SJCRH30 (cell line): ENCODE measurements at regions not wholly inside any gene's neighbourhood (a gene's known extent, or its start where the extent isn't known, plus 50 kb on each side); places are given as distances from the start of the nearest gene placed in this dataset.

Experiments
- DNase-seq, 2 experiments: peaks; one replicate each; pipeline ENCODE4 v3.0.0-alpha.2; 2015 to 2020
- H3K27ac ChIP-seq: fragments of 250-450 bp; sonication (Bioruptor Pico); 2 replicates; pipeline ENCODE4 v1.5.1; 2020; ENCODE audit warnings: mild to moderate bottlenecking, moderate library complexity
- H3K27me3 ChIP-seq: fragments of 250-450 bp; sonication (Bioruptor Pico); 2 replicates; pipeline ENCODE4 v1.5.1; 2020; ENCODE audit warnings: mild to moderate bottlenecking, moderate library complexity
- H3K36me3 ChIP-seq: fragments of 250-450 bp; sonication (Bioruptor Pico); 2 replicates; pipeline ENCODE4 v1.5.1; 2020; ENCODE audit warnings: mild to moderate bottlenecking, moderate library complexity
- H3K4me1 ChIP-seq: fragments of 250-450 bp; sonication (Bioruptor Pico); 2 replicates; pipeline ENCODE4 v1.5.1; 2020; ENCODE audit warnings: mild to moderate bottlenecking, moderate library complexity
- H3K4me3 ChIP-seq: fragments of 250-450 bp; sonication (Bioruptor Pico); 2 replicates; pipeline ENCODE4 v1.5.1; 2020; ENCODE audit warnings: mild to moderate bottlenecking, moderate library complexity
- H3K9me3 ChIP-seq: fragments of 250-450 bp; sonication (Bioruptor Pico); replicated peaks from 2 replicates; pipeline ENCODE4 v1.5.1; 2020; ENCODE audit warnings: mild to moderate bottlenecking, moderate library complexity

DNA sequence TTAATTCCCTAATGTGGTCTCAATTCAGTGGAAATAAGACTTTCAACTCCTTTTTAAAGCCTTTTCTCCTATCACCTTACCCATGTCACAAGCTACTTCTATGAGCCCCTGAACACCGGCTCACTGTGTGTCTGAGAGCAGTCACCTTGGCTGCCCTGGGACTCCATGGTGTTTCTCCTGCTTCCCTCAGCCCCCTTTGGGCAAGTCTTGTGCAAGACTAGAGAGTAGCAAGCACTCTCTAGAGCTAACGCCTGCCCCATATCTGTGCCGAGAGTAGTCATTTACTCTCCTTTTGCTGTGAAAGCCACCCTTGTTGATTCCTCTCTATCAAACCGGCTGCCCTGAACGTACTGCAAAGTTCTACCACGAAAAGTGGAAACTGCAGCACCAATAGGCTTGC lies 77.9 kb upstream of the DAB2 start:
- Histone ChIP-seq H3K27me3 (no peaks in the 10 kb centered on the region), H3K27ac (no peak overlapping the region), H3K9me3 (no peaks in the 10 kb centered on the region), H3K4me1 (peaks cover 29% of the 10 kb centered on the region), H3K4me3 (no peak overlapping the region), H3K36me3 (no peaks in the 10 kb centered on the region)
- DNase-seq = no peak

DNA sequence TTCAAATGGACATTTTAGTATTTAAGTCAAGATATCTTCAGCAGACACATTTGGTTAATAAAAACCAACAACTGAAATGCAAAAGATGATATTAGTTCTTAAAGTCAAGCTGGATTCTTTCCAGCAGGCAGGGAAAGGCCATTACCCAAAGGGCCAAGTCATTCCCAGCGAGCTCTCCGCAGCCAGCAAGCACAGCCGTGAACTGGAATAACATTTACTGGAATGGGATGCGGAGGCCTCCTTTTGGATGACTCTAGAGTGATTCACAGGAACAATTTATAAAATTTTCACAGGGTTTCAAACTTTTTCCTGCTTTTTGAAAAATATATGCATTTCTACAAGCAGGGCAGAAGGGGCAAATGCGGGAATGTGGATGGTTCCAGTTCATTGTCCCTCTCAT lies 76.6 kb upstream of the DAB2 start:
- no peak for DNase-seq

DNA sequence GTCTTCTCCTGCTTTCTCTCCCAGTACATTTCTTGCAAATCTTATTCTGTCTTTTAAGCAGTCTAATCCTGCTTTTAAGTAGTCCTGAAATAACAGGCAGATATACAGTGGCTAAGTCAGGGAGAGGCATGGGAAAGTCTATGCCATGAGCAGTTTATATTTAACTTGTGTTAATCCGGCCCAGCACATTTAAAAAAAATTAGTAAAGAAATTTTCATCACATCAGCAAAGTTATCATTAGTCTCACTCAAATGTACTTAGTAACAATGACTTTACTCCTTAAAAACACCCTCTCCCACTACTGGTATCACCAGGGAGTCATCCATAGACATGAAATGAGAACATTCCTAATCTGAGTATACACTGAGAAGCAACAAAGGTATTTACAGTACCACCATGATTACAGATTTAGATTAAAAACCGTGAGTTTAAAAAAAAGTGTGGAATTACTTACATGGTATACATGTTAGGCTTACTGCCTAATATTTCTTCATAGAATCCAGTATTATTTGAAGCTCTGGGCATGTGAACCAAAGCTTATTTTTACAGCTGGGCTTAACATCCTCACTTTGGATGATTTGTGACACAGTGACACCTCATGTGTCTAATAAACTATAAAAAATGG lies 75.9 kb upstream of the DAB2 start:
- peaks cover 21% of the 10 kb centered on the region for H3K4me1 ChIP-seq
- DNase-seq = no peak
- H3K27me3 ChIP-seq = no peaks in the 10 kb centered on the region
- H3K36me3 ChIP-seq = no peaks in the 10 kb centered on the region
- H3K4me3 ChIP-seq = no peak overlapping the region
- H3K27ac ChIP-seq = no peak overlapping the region
- no peaks in the 10 kb centered on the region for H3K9me3 ChIP-seq

More for the DNA sequence above, 76.6 kb upstream of the DAB2 start:
- Histone ChIP-seq H3K27me3 (no peaks in the 10 kb centered on the region), H3K36me3 (no peaks in the 10 kb centered on the region), H3K9me3 (no peaks in the 10 kb centered on the region), H3K4me3 (no peak overlapping the region), H3K4me1 (peaks cover 24% of the 10 kb centered on the region), H3K27ac (peak overlapping the region; percentile 1; the same call in 1 of the 2 replicates)

DNA sequence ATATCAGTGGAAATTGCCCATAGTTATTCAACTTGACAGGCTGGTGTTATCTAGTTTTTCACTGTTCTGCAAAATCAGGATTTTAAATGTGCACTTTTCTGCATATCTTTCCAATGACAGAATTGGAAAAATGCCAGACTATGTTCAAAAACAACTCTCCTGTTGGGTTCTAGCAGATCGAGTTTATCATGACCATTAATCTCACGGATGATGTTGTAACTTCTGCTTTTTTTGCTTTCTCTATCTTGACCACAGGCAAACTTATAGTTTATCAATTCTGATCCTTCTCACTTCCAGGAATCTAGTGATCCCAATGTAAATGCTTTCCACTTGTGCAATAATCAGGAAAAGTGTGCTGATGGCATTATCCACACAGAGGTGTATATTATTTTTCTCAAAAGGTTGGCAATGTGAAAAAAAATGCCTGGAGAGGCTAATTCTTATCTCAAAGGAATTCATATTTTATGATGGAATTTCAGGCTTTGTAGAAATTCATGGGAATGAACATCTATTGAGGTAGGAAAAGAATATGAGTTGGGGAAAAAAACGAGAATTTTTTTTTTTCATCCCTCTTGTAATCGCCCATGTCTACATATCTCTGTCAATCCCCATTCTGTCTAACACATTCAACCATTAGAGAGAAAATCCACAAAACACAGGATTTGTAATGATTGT lies 73.6 kb upstream of the DAB2 start:
- no peak overlapping the region for H3K27ac ChIP-seq
- H3K4me1 ChIP-seq = peaks cover 21% of the 10 kb centered on the region
- H3K36me3 ChIP-seq = no peaks in the 10 kb centered on the region
- DNase-seq = no peak
- H3K4me3 ChIP-seq = no peak overlapping the region
- H3K9me3 ChIP-seq = no peaks in the 10 kb centered on the region
- no peaks in the 10 kb centered on the region for H3K27me3 ChIP-seq

DNA sequence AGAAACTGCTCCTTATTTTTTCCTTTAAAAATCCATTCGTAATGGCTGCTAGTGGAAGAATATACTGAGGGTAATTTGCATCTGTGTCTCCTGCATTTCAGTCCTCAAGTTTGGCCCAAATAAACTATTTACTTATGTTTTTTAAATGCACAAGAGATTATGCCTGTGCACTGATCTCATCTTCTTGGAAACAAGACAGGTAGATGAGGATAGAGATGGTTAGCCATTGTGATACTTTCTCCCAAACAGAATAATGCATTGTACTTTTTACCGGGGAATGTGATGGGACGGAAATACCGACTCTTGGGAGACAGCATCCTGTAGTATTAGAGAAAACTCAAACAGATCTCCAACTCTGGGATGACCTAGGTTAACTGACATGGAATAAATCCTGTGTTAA lies 72.5 kb upstream of the DAB2 start:
- Histone ChIP-seq H3K27me3 (no peaks in the 10 kb centered on the region), H3K9me3 (no peaks in the 10 kb centered on the region)

DNA sequence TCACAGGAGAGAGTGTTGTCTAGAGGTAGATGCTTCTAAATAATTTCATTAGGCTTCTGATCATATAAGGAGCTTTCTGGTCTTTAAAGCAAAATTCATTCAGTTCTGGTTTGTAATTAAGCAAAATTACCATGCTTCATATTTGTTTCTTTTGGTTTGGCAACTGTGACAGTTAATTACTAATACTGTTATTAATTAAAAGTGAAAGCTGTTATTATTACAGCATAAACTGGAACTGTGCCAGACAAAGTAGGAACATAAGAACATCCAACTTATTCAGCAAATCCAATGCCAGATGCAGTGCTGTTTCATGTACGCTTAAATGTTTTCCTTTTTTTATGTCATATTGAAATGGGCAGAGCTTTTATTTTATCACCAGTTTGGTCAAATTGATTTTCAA lies 70.4 kb upstream of the DAB2 start:
- Histone ChIP-seq H3K4me1 (peaks cover 7% of the 10 kb centered on the region), H3K9me3 (0 out of 2 replicates have a peak, but pooled peaks cover 6% of the 10 kb centered on the region), H3K36me3 (no peaks in the 10 kb centered on the region), H3K27ac (no peak overlapping the region), H3K27me3 (no peaks in the 10 kb centered on the region), H3K4me3 (no peak overlapping the region)
- no peak for DNase-seq

More for the DNA sequence above, 72.5 kb upstream of the DAB2 start:
- DNase-seq = no peak
- H3K4me3 ChIP-seq = no peak overlapping the region
- no peak overlapping the region for H3K27ac ChIP-seq
- H3K4me1 ChIP-seq = peaks cover 15% of the 10 kb centered on the region
- H3K36me3 ChIP-seq = no peaks in the 10 kb centered on the region

DNA sequence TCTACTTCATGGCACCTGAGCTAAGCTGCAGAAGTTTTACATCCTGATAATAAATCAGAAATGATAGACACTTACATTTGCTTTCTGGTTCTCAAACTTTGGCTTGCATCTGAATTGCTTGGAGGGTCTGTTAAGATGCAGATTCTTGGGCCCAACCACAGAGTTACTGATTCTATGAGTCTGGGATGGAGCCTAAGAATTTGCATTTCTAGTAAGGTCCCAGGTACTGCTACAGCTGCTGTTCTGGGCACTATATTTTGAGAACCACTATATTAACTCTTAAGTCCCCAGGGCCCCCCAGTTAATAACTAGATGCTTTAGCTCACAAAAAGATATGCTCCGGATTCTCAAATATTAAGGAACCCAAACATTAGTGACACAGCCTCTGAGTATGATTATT lies 69.8 kb upstream of the DAB2 start:
- 0 out of 2 replicates have a peak, but pooled peaks cover 9% of the 10 kb centered on the region for H3K9me3 ChIP-seq
- H3K36me3 ChIP-seq = no peaks in the 10 kb centered on the region
- H3K27me3 ChIP-seq = no peaks in the 10 kb centered on the region
- no peak for DNase-seq
- peaks cover 7% of the 10 kb centered on the region for H3K4me1 ChIP-seq
- no peak overlapping the region for H3K4me3 ChIP-seq
- H3K27ac ChIP-seq = no peak overlapping the region

DNA sequence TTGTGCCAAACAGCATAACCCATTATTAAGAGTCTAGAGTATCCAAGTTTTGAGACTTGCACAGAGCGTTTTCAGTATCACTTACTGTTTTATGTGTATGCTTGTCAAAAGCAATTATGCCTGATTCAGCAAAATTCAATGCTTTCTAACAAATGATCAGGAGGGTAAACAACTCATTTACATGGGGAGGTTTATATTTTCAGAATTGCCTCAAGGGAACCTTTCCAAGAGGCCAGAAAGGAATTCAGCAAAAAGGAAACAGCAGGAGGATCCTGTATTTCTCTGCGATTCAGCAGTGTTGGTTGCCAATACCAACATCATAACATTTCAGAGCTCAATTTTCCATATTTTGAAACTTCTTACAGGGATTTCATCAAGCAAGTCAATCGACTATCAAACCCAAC lies 69.3 kb upstream of the DAB2 start:
- no peaks in the 10 kb centered on the region for H3K36me3 ChIP-seq
- no peaks in the 10 kb centered on the region for H3K27me3 ChIP-seq
- H3K4me3 ChIP-seq = no peak overlapping the region
- DNase-seq = no peak
- no peak overlapping the region for H3K27ac ChIP-seq
- H3K4me1 ChIP-seq = peaks cover 7% of the 10 kb centered on the region
- H3K9me3 ChIP-seq = 0 out of 2 replicates have a peak, but pooled peaks cover 9% of the 10 kb centered on the region

DNA sequence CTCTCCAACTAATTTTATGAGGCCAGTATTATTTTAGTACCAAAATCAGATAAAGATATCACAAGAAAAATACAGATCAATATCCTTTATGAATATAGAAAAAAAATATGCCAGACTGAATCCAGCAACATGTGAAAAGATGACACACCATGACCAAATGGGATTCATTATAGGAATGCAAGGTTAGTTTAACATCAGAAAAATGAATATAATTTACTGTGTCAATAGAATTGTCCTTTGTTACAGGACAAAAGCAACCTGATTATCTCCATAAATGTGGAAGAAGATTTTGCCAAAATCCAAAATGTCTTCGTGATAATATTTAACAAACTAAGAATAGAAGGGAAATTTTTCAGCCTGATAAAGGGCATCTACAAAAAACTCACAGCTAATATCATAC lies 66.4 kb upstream of the DAB2 start:
- no peaks in the 10 kb centered on the region for H3K36me3 ChIP-seq
- no peak for DNase-seq

DNA sequence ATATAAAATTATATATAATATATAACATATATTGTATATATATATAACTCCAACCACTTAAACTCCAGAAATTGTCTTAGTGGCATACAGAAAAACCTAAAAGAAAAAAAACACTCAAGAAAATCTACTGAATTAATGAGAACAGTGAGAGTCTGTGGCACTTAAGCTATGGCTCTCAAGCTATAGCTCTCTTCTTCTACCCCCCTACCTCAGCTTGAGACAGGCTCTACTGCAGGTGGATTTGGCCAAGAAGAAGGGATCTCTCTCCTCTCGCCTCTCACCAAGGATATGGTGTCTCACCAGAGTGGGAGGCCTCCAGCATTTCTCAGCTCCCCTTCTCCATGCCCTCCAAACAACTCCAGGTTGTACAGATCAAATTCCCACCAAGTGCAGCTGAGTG lies 64.5 kb upstream of the DAB2 start:
- Histone ChIP-seq H3K9me3 (0 out of 2 replicates have a peak, but pooled peaks cover 9% of the 10 kb centered on the region), H3K27ac (no peak overlapping the region), H3K4me1 (no peaks in the 10 kb centered on the region), H3K36me3 (no peaks in the 10 kb centered on the region), H3K4me3 (no peak overlapping the region), H3K27me3 (no peaks in the 10 kb centered on the region)
- no peak for DNase-seq

More for the DNA sequence above, 66.4 kb upstream of the DAB2 start:
- Histone ChIP-seq H3K27me3 (no peaks in the 10 kb centered on the region), H3K27ac (no peak overlapping the region), H3K4me1 (no peaks in the 10 kb centered on the region), H3K9me3 (0 out of 2 replicates have a peak, but pooled peaks cover 9% of the 10 kb centered on the region), H3K4me3 (no peak overlapping the region)

DNA sequence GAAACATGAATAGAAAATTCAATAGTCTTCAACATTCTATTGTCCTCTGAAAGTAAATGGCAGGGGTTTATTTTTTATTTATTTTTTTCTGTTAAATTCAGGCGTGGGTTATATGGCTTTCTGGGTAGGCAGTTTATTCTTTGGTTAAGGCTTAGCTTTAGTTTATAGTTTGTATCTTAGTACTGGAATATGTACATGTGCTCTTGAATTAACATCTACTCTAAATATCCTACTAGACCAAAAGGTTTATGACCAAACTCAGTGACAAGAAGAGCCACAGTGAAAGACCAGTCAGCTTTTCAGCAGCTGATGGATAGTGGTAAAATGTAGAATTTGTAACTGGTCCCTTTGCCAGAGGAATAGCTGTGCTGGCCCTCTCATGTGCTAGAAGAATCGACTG lies 62.0 kb upstream of the DAB2 start:
- H3K9me3 ChIP-seq = 0 out of 2 replicates have a peak, but pooled peaks cover 9% of the 10 kb centered on the region
- H3K27ac ChIP-seq = no peak overlapping the region
- no peaks in the 10 kb centered on the region for H3K36me3 ChIP-seq
- no peaks in the 10 kb centered on the region for H3K27me3 ChIP-seq
- DNase-seq = no peak
- H3K4me3 ChIP-seq = no peak overlapping the region
- no peaks in the 10 kb centered on the region; the same call in 1 of the 2 replicates for H3K4me1 ChIP-seq

DNA sequence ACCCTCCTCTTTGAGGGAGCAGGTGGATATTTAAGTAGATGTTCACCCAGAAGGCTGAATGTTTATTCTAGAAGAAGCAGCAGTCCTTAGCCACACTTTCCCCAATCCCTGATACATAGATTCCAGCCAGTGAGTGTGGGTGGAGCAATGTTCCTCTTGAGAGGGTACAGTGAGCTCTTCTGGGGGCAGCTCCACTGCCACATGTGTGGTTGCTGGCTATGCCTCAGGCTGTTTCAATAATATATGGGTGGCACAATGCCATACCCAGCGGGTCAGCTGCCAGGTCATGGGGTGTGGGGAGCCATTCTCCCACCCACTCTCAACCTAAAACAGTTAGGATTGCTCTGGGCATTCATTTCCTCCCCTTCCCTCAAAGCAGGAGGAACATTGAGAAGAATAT lies 61.6 kb upstream of the DAB2 start:
- Histone ChIP-seq H3K4me1 (no peaks in the 10 kb centered on the region; the same call in 1 of the 2 replicates), H3K4me3 (no peak overlapping the region), H3K36me3 (no peaks in the 10 kb centered on the region), H3K27me3 (no peaks in the 10 kb centered on the region), H3K27ac (no peak overlapping the region), H3K9me3 (0 out of 2 replicates have a peak, but pooled peaks cover 7% of the 10 kb centered on the region)
- DNase-seq = no peak

DNA sequence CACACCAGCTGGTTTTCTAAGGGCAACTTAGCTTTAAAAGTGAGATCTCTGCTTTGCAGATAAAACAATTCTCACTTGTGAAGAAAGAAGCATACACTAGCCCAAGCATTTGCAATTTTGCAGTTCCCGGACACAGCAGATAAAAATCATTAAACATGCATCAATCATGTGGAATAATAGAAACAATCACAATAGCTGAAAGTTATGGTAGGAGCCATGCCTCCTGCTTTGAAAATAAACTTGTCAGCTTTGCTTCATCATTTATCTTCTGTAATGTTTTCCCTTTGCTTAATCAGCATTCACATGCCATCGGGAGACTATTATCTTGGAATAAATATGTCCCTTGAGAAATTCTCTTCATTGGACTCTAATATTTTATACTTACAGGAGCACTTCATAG lies 60.3 kb upstream of the DAB2 start:
- no peak overlapping the region for H3K4me3 ChIP-seq
- no peak for DNase-seq

DNA sequence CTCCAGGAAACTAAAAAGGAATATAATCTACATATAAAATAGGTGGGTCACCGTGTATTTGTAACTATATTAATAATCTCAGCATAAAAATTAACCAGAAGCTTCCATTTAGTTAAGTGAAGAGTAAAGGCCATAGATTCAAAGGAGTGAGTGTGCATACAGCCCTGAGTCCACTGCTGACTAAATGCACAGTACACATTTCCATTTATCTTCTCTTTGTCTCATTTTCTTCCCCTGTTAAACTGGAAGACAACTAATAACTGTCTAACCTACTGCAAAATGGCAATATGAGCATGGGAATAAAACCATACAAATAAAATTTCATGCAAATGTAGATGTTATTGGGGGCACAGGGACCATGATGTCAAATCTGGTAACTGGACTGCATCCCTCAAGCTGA lies 59.9 kb upstream of the DAB2 start:
- no peaks in the 10 kb centered on the region for H3K36me3 ChIP-seq
- no peak for DNase-seq
- H3K9me3 ChIP-seq = no peaks in the 10 kb centered on the region
- H3K4me1 ChIP-seq = no peaks in the 10 kb centered on the region; the same call in 1 of the 2 replicates
- no peaks in the 10 kb centered on the region for H3K27me3 ChIP-seq
- H3K27ac ChIP-seq = no peak overlapping the region
- H3K4me3 ChIP-seq = no peak overlapping the region

More for the DNA sequence above, 60.3 kb upstream of the DAB2 start:
- Histone ChIP-seq H3K4me1 (no peaks in the 10 kb centered on the region; the same call in 1 of the 2 replicates), H3K27ac (no peak overlapping the region), H3K36me3 (no peaks in the 10 kb centered on the region), H3K27me3 (no peaks in the 10 kb centered on the region), H3K9me3 (0 out of 2 replicates have a peak, but pooled peaks cover 3% of the 10 kb centered on the region)

DNA sequence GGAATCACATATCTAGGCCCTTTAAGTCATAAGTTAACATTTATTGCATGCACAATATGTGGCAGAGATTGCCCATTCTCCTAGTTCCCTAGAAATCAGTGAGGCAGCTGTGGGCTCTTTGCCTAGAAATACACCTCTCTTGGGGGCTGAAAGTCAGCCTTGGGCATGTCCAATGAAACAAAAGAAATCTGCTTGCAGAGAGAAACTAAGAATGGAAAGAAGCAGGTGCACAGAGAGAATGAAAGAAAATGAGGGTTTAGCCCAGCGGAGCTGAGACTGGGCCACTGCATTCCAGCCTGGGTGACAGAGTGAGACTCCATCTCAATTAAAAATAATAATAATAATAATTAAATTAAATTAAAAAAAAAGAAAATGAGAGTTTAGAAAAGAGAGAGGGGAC lies 57.3 kb upstream of the DAB2 start:
- Histone ChIP-seq H3K27ac (no peak overlapping the region), H3K4me3 (no peak overlapping the region), H3K36me3 (no peaks in the 10 kb centered on the region)

More for the DNA sequence above, 57.3 kb upstream of the DAB2 start:
- H3K4me1 ChIP-seq = peaks cover 4% of the 10 kb centered on the region
- no peaks in the 10 kb centered on the region for H3K9me3 ChIP-seq
- no peak for DNase-seq
- no peaks in the 10 kb centered on the region for H3K27me3 ChIP-seq
